Tibial nerve (tissue), 4 donors: ENCODE measurements at regions not wholly inside any gene's neighbourhood (a gene's known extent, or its start where the extent isn't known, plus 50 kb on each side); places are given as distances from the start of the nearest gene placed in this dataset.

Source experiments
- CTCF ChIP-seq, 5 experiments: fragments of 200-600 bp in 3 of 5; fragments of 450-650 bp in 2 of 5; sonication (generic) in 3 of 5; IDR thresholded peaks; one replicate each; pipeline ENCODE4 v1.5.1; 2016 to 2019; ENCODE audit warnings: antibody characterized with exemption in 5 of 5, mild to moderate bottlenecking in 3 of 5, moderate library complexity in 2 of 5
- EP300 ChIP-seq, 2 donors: sonication (generic); formaldehyde crosslinking; IDR thresholded peaks; one replicate each; pipeline ENCODE4 v1.6.1; 2017; ENCODE audit warnings: antibody characterized with exemption in 2 of 2, mild to moderate bottlenecking in 1 of 2
- POLR2A ChIP-seq, 2 donors: fragments of 450-650 bp; IDR thresholded peaks; one replicate each; pipeline ENCODE4 v1.6.1; 2017; ENCODE audit warnings: antibody characterized with exemption in 2 of 2, mild to moderate bottlenecking in 2 of 2, moderate library complexity in 2 of 2

GRCh38 chr17:13833921-13834320 lies 232.2 kb upstream of the HS3ST3A1 start:
- no peak for TF ChIP-seq POLR2A (IDR thresholded peaks at IDR 0.05)
- TF ChIP-seq CTCF (IDR thresholded peaks at IDR 0.05) = no peak
- no peak for TF ChIP-seq EP300 (IDR thresholded peaks at IDR 0.05)
